Hypothalamus (tissue), 51 donors: ENCODE measurements at regions not wholly inside any gene's neighbourhood (a gene's known extent, or its start where the extent isn't known, plus 50 kb on each side); places are given as distances from the start of the nearest gene placed in this dataset.

ENCODE experiments used
- DNase-seq, 51 donors: peaks; one replicate each; lab custom pipeline; 2025; lab: John Stamatoyannopoulos, UW

GRCh38 chr9:134967547-134967930, 49.8 kb upstream of the FCN1 start:
- DNase-seq = no peak

GRCh38 chr9:134968011-134968822, 50.5 kb upstream of the FCN1 start:
- no peak for DNase-seq

GRCh38 chr9:134968823-134969090, 51.0 kb upstream of the FCN1 start:
- DNase-seq = no peak

GRCh38 chr9:134969156-134970045, 51.7 kb upstream of the FCN1 start:
- DNase-seq = no peak

- DNase-seq = no peak
Measured at GRCh38 chr9:134970198-134970597, 52.5 kb upstream of the FCN1 start.

- no peak for DNase-seq
Measured at GRCh38 chr9:134970719-134971118, 53.0 kb upstream of the FCN1 start.

GRCh38 chr9:134971196-134971595, 53.5 kb upstream of the FCN1 start:
- DNase-seq = no peak

- DNase-seq = no peak
Measured at GRCh38 chr9:134971696-134972095, 54.0 kb upstream of the FCN1 start.

GRCh38 chr9:134972140-134972539, 54.4 kb upstream of the FCN1 start:
- no peak for DNase-seq

- DNase-seq = no peak
Measured at GRCh38 chr9:134975253-134975652, 57.5 kb upstream of the FCN1 start.

GRCh38 chr9:134976403-134976802, 58.7 kb upstream of the FCN1 start:
- no peak for DNase-seq

GRCh38 chr9:134978272-134978671, 60.6 kb upstream of the FCN1 start:
- no peak for DNase-seq

- no peak for DNase-seq
Measured at GRCh38 chr9:134980516-134980915, 62.8 kb upstream of the FCN1 start.

- DNase-seq = no peak
Measured at GRCh38 chr9:134980991-134981390, 63.3 kb upstream of the FCN1 start.

GRCh38 chr9:134981829-134982228, 64.1 kb upstream of the FCN1 start:
- no peak for DNase-seq

GRCh38 chr9:134982311-134982710, 64.6 kb upstream of the FCN1 start:
- no peak for DNase-seq

- no peak for DNase-seq
Measured at GRCh38 chr9:134983074-134983473, 65.4 kb upstream of the FCN1 start.

- no peak for DNase-seq
Measured at GRCh38 chr9:134983506-134984371, 66.0 kb upstream of the FCN1 start.

GRCh38 chr9:134984372-134985265, 66.9 kb upstream of the FCN1 start:
- DNase-seq = no peak

- no peak for DNase-seq
Measured at GRCh38 chr9:134985451-134985850, 67.7 kb upstream of the FCN1 start.
